GM19351 (cell line): ENCODE measurements at regions not wholly inside any gene's neighbourhood (a gene's known extent, or its start where the extent isn't known, plus 50 kb on each side); places are given as distances from the start of the nearest gene placed in this dataset.
"Not testable (repeated sequence)": the region's sequence is repeated elsewhere in the genome, so short reads cannot be mapped to it uniquely, and the experiment has no call there.

Experiments used
- ATAC-seq: cut with Tn5 transposase; IDR thresholded peaks from one replicate; pipeline ENCODE4 v1.9.1; 2021; ENCODE audit warnings: mild to moderate bottlenecking, moderate library complexity; ENCODE audit not compliant: unreplicated experiment

DNA sequence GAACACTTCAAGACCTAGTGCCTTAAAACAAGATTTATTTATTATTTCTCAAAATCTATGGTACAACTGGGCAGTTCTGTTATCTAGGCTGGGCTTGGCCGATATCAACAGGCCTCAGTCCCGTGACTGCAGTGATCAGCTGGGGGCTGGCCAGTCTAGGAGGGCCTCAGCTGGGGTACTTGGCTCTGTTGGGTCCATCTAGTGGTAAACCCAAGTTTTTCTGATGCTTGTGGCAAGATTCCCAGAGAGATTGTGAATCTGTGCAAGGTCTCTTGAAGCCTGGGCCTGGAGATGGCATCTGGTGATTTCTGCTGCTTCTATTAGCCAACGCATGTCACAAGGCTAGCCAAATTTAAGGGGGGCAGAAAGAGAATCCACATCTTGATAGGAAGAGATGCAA is 482.4 kb upstream of the SGO1 start:
- ATAC-seq: no peak

DNA sequence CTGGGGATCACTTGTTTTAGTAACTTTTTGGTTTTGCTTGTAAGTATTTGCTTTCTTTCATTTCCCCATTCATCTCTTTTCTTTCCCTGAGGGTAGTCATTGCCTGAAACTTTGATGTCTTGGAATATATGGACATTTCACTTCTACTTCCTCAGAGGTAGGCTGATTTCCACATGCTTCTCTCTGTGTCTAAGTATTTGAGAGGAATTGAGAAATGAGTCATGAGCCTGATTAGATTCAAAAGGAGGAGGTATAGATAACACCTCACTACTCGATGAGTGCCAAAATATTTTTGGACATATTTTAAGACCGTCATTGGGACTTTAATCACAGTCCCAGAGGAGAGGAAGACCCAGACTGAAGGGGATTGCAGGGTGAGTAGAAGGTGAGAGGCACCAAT is 480.1 kb upstream of the SGO1 start:
- ATAC-seq: no peak

GRCh38 chr3:20658491-20658890 is 472.5 kb upstream of the SGO1 start:
- no peak for ATAC-seq

DNA sequence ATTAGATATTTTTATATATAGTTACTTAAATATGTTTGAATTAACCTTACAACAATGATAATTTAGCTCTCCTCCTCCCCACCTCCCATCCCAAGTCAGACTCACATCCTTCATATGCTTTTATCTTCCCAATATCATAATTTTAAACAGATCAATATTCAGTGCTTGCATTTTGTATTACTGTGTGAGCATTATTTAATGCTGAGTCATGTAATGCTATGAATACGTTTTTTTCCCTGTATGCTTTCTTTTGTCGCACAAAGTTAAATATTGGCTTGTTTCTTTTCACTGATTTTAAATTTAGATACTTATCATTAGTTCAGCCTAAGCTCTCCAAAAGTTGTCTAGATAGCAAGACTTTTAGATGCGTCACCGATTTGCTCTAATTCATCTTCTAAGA is 471.6 kb upstream of the SGO1 start:
- ATAC-seq: no peak

DNA sequence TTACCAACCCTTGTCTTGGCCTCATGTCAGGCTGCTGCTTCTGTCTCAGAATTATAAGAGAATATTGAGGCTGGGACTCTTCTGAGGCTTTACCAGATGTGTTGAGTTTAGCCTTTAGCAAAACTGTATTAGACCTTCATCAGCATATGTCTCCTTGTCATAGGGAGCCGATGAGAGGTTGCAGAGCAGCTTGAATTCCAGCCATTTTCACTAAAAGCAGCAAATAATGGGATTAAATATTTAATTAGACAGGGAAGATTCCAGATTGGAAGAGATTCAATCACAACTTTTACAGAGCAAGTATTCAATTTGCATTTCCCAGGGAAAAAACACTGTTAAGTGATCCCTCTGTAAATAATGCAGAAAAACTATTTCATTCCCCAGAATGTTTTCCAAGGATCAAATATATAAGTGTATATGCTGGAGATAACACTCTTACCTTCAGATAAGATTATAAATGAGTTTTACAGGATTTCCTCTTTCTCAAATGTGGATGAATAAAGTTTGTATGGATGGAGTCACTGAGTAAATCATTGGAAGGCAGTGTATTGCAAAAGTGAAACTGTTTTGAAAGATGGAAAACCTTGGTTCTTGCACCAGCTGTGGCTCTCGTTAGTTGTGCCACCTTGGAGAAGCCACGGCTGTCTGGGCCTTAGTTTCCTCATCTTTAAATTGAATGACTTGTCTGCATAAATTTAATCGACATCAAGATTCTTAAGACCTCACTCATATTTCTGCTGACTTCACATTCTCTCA is 466.4 kb upstream of the SGO1 start:
- no peak for ATAC-seq

GRCh38 chr3:20648921-20649381 is 462.9 kb upstream of the SGO1 start:
- ATAC-seq: no peak

- no peak for ATAC-seq
Measured at GRCh38 chr3:20648294-20648693, 462.3 kb upstream of the SGO1 start.

GRCh38 chr3:20646425-20646824 is 460.4 kb upstream of the SGO1 start:
- ATAC-seq: no peak

- no peak for ATAC-seq
Measured at GRCh38 chr3:20645340-20645739, 459.3 kb upstream of the SGO1 start.

GRCh38 chr3:20637729-20638128 is 451.7 kb upstream of the SGO1 start:
- ATAC-seq: no peak

DNA sequence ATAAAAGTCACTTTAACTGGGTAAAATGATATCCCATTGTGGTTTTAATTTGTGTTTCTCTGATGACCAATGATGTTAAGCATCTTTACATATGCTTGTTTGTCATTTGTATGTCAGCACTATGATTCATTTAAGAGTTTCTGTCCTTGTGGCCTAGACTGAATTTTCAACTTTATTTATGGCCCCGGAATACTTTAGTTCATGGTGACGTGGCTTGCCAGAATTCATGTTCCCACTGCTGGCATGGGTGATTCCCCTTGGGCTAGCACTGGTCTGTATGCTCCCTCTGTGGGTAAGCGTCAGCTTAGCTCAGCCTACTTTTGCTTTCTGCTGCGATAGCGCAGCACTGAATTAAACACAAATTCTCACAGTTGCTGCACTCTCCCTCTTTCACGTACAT is 436.3 kb upstream of the SGO1 start:
- ATAC-seq: no peak

DNA sequence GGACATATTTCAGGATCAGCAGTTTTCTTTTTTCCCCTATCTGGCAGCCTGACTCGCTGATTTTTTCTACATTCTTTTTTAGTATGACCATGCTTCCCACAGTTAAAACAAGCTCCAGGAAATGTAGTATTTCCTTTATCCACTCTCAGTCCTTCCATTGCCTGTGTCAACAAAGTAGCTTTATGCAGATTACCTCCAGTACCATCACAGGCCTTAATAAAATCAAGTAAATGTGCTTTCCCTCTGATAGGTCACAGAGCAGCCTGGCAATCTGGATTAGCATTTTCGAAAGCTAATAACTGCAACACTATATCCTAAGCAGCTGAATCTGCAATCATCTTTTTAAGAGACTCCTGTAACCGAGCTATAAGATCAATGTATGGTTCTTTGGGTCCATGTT is 432.6 kb upstream of the SGO1 start:
- ATAC-seq: not testable (repeated sequence)

DNA sequence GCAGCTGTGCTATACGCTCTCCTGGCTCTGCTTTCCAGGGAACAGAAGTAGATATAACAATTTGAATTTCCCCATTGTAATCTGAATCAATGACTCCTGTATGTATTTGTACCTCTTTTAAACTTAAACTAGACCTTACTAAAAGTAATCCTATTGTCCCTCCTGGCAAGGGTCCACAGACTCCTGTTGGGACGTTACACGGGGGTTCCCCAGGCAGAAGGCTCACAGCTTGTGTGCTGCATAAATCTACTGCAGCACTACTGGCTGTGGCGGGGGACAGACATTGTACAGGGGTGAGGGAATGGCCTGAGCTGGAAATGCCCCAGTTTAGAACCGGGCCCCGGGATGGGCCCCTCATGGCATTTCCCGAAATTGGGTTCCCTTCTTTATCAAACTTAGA is 432.2 kb upstream of the SGO1 start:
- not testable (repeated sequence) for ATAC-seq

DNA sequence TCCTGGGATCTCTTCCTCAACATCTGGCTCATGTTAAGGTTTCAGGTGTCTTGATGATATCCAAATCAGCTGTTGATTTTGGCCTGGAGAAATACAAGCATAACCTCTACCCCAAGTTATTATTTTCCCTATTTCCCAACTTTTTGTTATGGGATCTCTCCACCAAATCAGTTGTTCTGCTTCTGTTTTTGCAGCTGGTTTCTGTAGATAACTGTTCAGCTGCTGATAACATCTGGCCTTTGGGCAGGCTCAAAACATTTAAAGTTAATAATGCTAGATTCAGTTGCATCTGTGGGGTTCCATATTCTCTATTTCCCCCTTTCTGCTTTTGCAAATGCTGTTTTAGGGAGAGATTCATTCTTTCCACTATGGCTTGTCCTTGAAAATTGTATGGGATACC is 430.0 kb upstream of the SGO1 start:
- ATAC-seq: not testable (repeated sequence)

GRCh38 chr3:20608054-20608738 is 422.2 kb upstream of the SGO1 start:
- no peak for ATAC-seq

DNA sequence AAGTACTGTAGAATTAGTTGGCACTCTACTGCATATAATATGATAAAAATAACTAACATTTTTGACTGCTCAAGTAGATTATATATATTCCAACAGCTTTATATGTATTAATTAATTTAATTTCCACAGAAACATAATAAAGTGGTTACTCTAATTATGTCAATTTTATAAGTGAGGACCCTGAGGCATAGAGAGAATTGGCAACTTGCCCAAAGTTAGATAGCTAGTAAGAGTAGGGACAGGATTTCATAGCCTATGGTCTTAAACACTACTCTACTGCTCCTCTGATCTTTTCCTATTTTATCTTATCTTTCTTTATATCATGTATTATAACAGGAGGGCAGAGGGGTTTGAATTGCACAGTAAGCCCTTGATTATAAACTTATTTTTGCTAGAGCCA is 418.7 kb upstream of the SGO1 start:
- no peak for ATAC-seq

- no peak for ATAC-seq
Measured at GRCh38 chr3:20589275-20589674, 403.3 kb upstream of the SGO1 start.

DNA sequence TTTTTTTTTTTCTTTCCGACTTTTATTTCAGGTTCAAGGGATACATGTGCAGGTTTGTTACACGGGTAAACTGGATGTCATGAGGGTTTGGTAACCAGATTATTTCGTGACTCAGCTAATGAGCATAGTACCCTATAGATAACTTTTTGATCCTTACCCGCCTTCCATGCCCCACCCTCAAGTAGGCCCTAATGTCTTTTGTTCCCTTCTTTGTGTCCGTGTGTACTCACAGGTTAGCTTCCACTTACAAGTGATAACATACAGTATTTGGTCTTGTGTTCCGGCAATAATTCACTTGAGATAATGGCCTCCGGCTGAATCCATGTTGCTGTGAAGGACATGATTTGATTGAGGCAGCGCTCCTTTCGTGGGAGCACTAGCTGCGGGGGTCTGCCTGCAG is 402.8 kb upstream of the SGO1 start:
- no peak for ATAC-seq

- no peak for ATAC-seq
Measured at GRCh38 chr3:20583648-20584047, 397.6 kb upstream of the SGO1 start.

- ATAC-seq: no peak
Measured at GRCh38 chr3:20576228-20576627, 390.2 kb upstream of the SGO1 start.

DNA sequence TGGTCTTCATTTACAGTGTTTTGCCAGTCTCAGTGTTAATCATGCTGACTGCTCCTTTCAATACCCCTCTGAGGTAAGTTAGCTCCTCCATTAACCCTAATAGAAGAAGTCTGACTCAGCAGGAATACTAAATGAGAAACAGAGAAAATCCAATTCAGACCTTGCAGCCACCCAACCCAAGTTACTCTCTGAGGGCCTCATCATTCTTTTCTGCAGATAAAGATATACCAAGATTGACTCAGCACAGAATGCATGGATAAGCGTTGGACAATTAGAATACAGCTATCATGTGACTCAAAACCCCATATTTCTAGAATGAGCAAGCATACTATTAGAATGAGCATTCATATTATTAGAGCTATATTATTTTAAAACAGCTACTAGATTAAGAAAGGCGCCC is 389.1 kb upstream of the SGO1 start:
- no peak for ATAC-seq

DNA sequence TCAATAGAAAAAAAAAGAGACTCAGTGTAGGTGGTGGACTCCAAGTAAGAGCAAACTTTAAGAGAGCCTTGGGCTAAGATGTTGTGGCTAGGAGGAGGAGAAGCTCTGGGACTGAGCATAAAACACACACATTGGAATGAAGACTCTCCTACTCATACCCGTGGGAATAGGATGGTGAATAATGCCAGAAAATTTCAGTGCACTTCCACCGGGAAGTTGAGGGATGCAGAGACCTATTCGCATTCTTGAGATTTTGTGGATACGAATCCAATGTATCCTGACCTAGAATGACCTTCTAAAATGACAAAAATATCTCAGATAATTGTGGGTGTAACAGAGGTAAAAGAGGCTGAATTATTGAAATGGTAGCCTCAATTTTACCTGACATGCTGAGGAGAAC is 388.7 kb upstream of the SGO1 start:
- ATAC-seq: no peak

GRCh38 chr3:20573175-20573574 is 387.2 kb upstream of the SGO1 start:
- ATAC-seq: no peak
